HUDEP-2 (cell line): ENCODE measurements at regions not wholly inside any gene's neighbourhood (a gene's known extent, or its start where the extent isn't known, plus 50 kb on each side); places are given as distances from the start of the nearest gene placed in this dataset.

Experiments
- DNase-seq, 76 experiments: peaks; one replicate each; lab custom pipeline; 2025; ENCODE audit not compliant: unreplicated experiment in 76 of 76; lab: John Stamatoyannopoulos, UW

DNA sequence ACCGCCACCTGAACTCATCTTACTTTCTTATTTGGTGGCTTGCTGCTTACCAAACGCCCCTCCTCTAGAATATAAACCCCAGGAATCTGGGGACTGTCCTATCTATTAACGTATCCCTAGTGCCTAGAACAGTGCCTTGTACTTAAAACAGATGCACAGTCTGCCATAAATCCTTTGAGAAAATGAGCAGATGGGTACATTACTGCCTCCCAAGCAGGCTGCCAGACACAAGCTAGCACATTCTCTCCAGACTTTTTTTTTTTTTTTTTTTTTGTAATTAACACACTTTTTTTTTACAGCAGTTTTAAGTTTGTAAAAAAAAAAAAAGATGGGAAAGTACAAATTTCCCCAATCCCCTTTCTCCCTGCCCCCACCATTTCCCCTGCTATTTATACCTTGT, 57.3 kb upstream of the RPL38 start:
- no peak for DNase-seq

DNA sequence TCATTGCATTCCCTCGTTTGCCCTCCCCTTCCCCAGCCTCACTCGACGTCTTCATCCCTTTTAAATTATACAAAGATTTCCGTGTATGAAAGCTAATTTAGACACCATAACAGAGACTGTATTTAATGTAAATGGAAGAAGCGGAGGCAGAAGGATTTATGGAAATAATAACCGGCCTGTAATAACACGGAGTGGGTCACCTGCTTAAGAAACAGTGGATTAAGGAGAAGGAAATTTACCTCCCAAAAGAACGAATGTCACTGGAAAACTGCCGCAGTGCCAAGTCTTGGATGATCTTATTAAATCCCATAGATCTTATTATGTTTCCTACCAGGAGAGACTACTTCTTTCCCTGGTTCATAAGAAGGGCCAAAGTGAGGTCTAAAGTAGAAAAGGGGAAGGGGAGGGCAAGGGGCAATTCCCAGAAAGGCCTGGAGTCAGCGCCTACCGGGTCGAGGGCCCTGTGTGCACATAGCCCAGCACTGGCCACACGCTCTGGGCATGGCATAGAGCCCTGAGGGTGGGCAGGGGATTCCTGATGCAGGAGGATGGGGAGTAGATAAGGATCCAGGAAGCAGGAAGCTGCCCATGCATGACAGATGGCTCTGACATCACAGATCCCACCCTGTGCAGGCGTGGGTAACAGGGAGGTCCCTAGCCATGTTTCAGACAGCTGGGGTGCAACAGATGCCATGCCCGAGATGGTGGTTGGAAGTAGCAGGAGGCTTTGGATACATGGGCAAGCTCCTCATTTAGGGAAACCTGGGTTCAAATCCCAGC, 56.2 kb upstream of the RPL38 start:
- no peak for DNase-seq

DNA sequence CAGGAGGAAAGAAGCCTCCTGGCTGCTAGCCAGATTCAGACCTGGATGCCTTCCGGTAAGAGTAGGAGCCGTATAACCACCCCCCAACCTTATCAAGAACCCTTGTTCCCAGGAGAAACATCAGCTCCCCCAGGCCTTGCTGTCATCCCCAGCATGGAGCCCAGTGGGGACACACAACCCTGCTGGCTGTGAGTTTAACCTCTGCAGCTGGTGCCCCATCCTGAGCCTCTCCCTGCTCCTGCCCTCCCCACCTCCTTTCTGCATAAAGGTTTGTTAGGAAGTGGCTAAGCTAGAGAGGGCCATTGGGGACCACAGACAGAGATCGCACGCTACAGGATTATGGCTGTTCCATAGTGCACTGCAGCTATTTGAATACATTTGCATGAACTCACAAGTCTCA, 55.5 kb upstream of the RPL38 start:
- DNase-seq: no peak

DNA sequence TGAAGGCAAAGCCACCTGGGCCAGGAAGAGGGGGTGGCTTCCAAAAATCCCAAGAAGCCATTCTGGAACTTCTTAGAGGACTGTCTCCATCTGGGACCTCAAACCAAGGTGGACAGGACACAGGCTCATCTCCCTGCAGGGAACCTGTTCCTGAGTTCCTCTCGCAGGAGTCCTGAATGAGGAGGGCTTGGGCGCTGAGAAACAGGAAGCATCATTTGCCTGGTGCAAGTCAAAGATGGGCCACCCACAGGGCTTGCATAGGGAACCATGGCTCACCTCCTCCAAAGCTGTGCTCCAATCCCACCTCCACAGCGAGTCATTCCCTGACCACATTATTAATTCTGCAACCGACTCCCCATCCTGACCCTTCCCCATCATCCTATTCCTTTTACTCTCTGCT, 55.0 kb upstream of the RPL38 start:
- DNase-seq: no peak

DNA sequence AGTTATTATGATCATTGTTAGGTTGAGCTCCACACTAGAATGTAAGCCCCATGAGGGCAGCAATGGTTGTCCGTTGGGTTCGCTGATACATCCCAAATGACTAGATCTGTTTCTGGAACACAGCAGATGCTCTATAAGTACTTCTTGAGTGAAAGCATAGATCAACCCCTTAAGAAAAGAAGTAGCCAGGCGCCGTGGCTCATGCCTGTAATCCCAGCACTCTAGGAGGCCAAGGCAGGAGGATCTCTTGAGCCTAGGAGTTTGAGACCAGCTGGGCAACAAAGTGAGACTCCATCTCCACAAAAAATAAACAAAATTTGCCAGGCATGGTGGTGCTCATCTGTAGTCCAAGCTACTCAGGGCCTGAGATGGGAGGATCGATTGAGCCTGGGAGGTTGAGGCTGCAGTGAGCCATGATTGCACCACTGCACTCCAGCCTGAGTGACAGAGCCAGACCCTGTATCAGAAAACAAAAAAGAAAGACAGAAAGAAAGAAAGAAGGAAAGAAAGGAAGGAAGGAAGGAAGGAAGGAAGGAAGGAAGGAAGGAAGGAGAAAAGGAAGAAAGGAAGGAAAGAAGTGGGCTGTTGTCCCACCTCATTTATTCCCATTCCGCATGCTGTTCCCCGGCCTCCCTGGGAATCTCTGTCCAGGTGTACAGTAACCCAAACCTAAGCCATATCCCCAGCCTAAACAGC, 54.4 kb upstream of the RPL38 start:
- no peak for DNase-seq

DNA sequence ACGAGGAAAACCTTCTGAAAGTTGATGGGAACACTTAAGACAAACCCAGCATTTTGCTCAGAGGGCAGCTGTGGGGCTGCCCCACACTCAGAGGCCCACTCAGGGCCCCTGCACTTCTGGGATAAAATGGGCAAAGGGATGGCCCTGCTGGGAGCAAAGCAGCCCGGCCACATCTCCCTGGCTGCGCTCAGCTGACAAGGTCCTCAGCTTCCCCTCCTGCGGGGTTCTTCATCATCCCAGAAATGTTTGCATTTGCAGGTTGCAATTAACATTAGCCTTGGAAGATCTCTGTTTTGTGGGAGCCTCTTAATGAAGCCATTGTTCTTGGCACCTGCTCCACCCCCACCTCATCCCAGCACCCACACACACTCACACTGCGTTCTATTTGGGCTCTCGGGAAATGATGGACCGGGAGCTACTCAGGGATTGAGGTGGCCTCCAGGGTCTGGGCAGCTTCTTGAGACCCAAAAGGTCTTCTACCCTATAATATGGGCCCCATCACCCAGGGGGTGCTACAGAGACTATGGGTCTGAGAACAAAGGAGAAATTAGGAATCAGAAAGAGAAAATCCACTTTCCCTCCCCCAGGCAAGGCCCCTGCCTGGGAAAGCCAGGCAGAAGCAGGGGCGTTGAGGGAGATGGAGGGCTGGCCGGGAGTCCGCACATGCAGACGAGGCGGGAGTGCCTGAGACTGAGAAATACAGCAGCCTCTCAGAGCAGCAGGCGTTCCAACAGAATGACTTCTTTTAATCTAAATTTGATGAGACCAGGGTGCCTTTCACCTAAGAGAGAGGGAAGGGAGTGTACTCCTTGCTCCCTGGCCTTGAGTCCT, 53.7 kb upstream of the RPL38 start:
- DNase-seq: no peak

DNA sequence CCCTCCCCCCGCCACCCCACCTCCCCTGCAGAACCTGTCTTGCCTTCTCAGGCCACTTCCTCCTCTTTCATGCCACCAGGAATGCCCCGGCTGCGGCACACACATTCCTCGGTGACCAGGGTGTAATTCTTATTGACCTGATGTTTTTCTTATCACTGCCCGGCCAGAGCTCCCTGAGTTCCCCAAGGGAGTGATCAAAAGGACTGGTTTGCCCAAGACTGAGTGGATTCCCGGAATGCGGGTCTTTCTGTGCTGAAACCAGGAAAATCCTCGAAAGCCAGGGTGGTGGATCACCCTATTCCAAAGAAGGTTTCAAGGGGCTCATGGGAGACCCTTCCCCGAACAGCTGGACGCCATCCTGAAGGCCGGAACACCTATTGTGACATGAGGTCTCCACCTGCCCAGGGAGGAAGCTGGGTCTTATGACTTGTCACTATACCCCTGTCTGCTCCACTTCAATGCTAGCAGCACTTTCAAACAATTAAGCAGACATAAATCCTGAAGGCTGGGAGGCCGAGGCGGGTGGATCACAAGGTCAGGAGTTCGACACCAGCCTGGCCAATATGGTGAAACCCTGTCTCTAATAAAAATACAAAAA, 53.0 kb upstream of the RPL38 start:
- DNase-seq: no peak

DNA sequence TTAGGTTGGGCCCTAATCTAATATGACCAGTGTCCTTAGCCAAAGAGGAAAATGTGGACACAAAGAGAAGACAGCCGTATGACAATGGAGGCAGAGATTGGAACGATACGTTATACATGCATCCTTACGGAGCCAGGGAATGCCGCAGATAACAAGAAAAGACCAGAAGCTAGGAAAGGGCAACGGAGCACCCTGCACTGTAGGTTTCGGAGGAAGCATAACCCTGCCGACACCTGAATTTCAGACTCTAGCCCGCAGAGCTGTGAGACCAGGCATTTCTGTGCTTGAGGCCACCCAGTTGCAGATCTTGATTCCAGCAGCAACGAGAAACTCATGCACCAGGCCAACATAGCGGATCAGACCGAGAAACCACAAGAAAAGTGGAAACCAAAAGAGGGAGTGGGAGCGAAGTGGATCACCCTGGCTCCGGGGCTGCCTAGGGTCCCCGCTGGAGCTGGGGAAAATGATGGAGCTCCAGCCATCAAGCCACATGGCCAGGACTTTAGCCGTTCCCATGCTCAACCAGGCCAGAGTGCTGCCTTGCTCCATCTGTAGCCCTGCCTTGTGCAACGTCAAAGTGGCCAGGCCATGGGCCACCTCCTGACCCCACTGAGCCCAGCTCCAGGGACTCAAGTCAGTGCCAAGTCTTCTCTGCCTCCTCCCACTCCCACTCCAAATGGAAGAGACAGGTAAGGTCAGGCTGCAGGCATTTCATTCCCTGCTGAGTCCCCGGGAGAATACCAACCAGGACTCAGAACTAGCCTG, 51.7 kb upstream of the RPL38 start:
- no peak for DNase-seq

DNA sequence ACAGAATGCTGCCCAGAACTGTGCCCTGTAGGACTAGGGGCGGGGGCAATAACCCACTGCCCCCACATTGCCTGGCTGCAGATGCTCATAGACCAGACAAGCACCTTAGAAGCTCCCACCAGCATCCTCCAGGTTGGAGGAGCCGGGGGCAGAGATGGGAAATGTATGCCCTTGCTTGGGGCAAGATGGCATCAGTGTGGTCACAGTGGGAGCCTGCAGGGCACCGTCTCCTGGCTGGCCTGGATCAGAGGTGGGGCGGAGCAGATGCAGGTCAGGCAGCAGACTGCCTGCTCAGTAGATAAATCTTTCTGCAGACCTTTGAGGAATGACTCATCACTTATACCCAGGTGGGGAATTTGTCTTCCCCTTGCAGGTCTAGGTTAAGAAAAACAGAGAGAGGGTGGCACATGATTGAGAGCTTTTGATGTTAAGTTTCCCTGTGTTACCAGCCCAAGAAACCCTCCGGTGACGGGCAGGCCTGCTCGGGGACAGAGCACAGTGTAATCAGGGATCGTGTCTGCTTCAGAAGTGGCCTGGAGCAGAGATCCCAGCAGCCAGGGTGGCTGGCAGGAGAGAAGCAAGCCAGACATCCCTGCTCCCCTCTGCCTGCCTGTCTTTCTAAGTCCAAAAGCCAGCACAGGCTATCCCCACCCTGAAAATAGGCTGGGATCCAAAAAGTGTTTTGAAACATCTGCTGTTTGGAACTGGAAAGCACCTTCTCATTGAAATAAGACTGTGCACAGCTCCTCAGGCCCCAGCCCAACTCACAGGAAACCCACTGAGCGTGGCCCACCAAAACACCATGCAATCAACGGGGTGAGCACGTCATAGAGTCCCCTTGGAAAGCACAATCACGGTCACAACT, 50.7 kb upstream of the RPL38 start:
- no peak for DNase-seq

DNA sequence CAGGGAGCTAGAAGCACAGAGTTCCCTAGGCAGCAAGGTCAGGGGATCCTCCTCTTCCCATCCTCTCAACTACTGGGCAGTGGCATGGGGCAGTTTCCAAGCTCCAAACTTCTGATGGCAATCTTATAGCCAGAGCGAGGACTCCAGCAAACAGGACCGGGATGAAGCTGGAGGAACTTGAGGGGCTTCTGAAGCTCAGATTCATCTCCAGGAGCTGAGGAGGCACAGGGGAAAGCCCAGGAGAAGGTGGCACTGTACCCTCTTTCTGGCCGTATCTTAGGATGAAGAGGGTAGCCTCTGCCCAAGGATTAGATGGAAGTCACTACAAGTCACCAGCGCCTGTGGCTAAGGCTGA, 50.0 kb upstream of the RPL38 start:
- DNase-seq: no peak
